HG03521 (cell line): ENCODE measurements at regions not wholly inside any gene's neighbourhood (a gene's known extent, or its start where the extent isn't known, plus 50 kb on each side); places are given as distances from the start of the nearest gene placed in this dataset.

Experiments
- ATAC-seq: cut with Tn5 transposase; IDR thresholded peaks from one replicate; pipeline ENCODE4 v1.9.1; 2021; ENCODE audit warnings: mild to moderate bottlenecking, moderate library complexity; ENCODE audit not compliant: unreplicated experiment

- ATAC-seq = no peak
Measured at GRCh38 chr7:42400211-42400772, 163.3 kb upstream of the GLI3 start.

GRCh38 chr7:42395607-42396006, 158.6 kb upstream of the GLI3 start:
- ATAC-seq = no peak

- no peak for ATAC-seq
Measured at GRCh38 chr7:42392826-42393225, 155.8 kb upstream of the GLI3 start.

- ATAC-seq = no peak
Measured at GRCh38 chr7:42389697-42390096, 152.7 kb upstream of the GLI3 start.

- ATAC-seq = no peak
Measured at GRCh38 chr7:42385912-42386311, 148.9 kb upstream of the GLI3 start.

GRCh38 chr7:42381161-42381560, 144.2 kb upstream of the GLI3 start:
- ATAC-seq = no peak

- ATAC-seq = no peak
Measured at GRCh38 chr7:42380401-42380800, 143.4 kb upstream of the GLI3 start.

- no peak for ATAC-seq
Measured at GRCh38 chr7:42378149-42378548, 141.1 kb upstream of the GLI3 start.

GRCh38 chr7:42373285-42373684, 136.3 kb upstream of the GLI3 start:
- no peak for ATAC-seq

GRCh38 chr7:42372479-42372878, 135.5 kb upstream of the GLI3 start:
- ATAC-seq = no peak

GRCh38 chr7:42359946-42360345, 122.9 kb upstream of the GLI3 start:
- ATAC-seq = no peak

- ATAC-seq = no peak
Measured at GRCh38 chr7:42351316-42351935, 114.4 kb upstream of the GLI3 start.

- no peak for ATAC-seq
Measured at GRCh38 chr7:42350801-42351200, 113.8 kb upstream of the GLI3 start.

GRCh38 chr7:42348631-42349030, 111.6 kb upstream of the GLI3 start:
- no peak for ATAC-seq

- no peak for ATAC-seq
Measured at GRCh38 chr7:42348071-42348470, 111.1 kb upstream of the GLI3 start.

- ATAC-seq = no peak
Measured at GRCh38 chr7:42347616-42348015, 110.6 kb upstream of the GLI3 start.

- no peak for ATAC-seq
Measured at GRCh38 chr7:42345478-42346299, 108.7 kb upstream of the GLI3 start.

GRCh38 chr7:42344198-42344755, 107.3 kb upstream of the GLI3 start:
- no peak for ATAC-seq

GRCh38 chr7:42342381-42342780, 105.4 kb upstream of the GLI3 start:
- ATAC-seq = no peak

GRCh38 chr7:42340436-42340835, 103.4 kb upstream of the GLI3 start:
- no peak for ATAC-seq

GRCh38 chr7:42338916-42339540, 102.0 kb upstream of the GLI3 start:
- ATAC-seq = no peak
